Activated naive CD8-positive, alpha-beta T cell treated with anti-CD3 and anti-CD28 coated beads, Interleukin-2, amount 50 U/mL, for 24 hours (primary cell): ENCODE measurements at regions not wholly inside any gene's neighbourhood (a gene's known extent, or its start where the extent isn't known, plus 50 kb on each side); places are given as distances from the start of the nearest gene placed in this dataset.

Source experiments
- ATAC-seq: fragments of 150-1000 bp; cut with Tn5 transposase; one replicate; pipeline ENCODE4 v1.10.0; 2021
- DNase-seq: peaks from one replicate; pipeline ENCODE4 v3.0.0; 2021
- H3K27ac Mint-ChIP-seq: one replicate; pipeline ENCODE4 v1.8.0; 2021; ENCODE audit warnings: mild to moderate bottlenecking, mixed read lengths
- H3K27me3 Mint-ChIP-seq: one replicate; pipeline ENCODE4 v1.8.0; 2021; ENCODE audit warnings: mixed read lengths
- H3K36me3 Mint-ChIP-seq: one replicate; pipeline ENCODE4 v1.8.0; 2021; ENCODE audit warnings: low read depth, mixed read lengths
- H3K4me1 Mint-ChIP-seq: one replicate; pipeline ENCODE4 v1.8.0; 2021; ENCODE audit warnings: mixed read lengths
- H3K4me3 Mint-ChIP-seq: one replicate; pipeline ENCODE4 v1.8.0; 2021; ENCODE audit warnings: mild to moderate bottlenecking, moderate library complexity, mixed read lengths
- H3K9me3 Mint-ChIP-seq: one replicate; pipeline ENCODE4 v1.8.0; 2021; ENCODE audit warnings: mixed read lengths

GRCh38 chr1:201747261-201747660 lies 81.7 kb upstream of the IPO9 start:
- Mint-ChIP-seq H3K9me3 (no peaks in the 10 kb centered on the region), H3K4me3 (no peak overlapping the region), H3K27me3 (peaks cover 4% of the 10 kb centered on the region), H3K36me3 (no peaks in the 10 kb centered on the region), H3K27ac (no peak overlapping the region), H3K4me1 (peaks cover 7% of the 10 kb centered on the region)
- DNase-seq (no peak), ATAC-seq (no peak)

GRCh38 chr1:201748335-201748734 lies 80.6 kb upstream of the IPO9 start:
- DNase-seq (no peak), ATAC-seq (no peak)
- H3K27me3 Mint-ChIP-seq = no peaks in the 10 kb centered on the region
- H3K27ac Mint-ChIP-seq = no peak overlapping the region
- H3K9me3 Mint-ChIP-seq = no peaks in the 10 kb centered on the region
- no peaks in the 10 kb centered on the region for H3K36me3 Mint-ChIP-seq
- no peak overlapping the region for H3K4me3 Mint-ChIP-seq
- peaks cover 7% of the 10 kb centered on the region for H3K4me1 Mint-ChIP-seq

GRCh38 chr1:201749059-201749690 lies 79.8 kb upstream of the IPO9 start:
- peaks cover 7% of the 10 kb centered on the region for H3K4me1 Mint-ChIP-seq
- no peak for DNase-seq
- no peaks in the 10 kb centered on the region for H3K36me3 Mint-ChIP-seq
- H3K27me3 Mint-ChIP-seq = no peaks in the 10 kb centered on the region
- no peak for ATAC-seq
- no peak overlapping the region for H3K4me3 Mint-ChIP-seq
- H3K27ac Mint-ChIP-seq = no peak overlapping the region
- H3K9me3 Mint-ChIP-seq = no peaks in the 10 kb centered on the region

GRCh38 chr1:201750120-201750519 lies 78.8 kb upstream of the IPO9 start:
- no peak overlapping the region for H3K27ac Mint-ChIP-seq
- H3K4me3 Mint-ChIP-seq = no peak overlapping the region
- peaks cover 7% of the 10 kb centered on the region for H3K4me1 Mint-ChIP-seq
- ATAC-seq (no peak), DNase-seq (no peak)
- H3K36me3 Mint-ChIP-seq = no peaks in the 10 kb centered on the region
- H3K9me3 Mint-ChIP-seq = no peaks in the 10 kb centered on the region
- H3K27me3 Mint-ChIP-seq = no peaks in the 10 kb centered on the region

GRCh38 chr1:201750934-201751333 lies 78.0 kb upstream of the IPO9 start:
- Mint-ChIP-seq H3K27ac (no peak overlapping the region), H3K9me3 (no peaks in the 10 kb centered on the region), H3K4me1 (peaks cover 7% of the 10 kb centered on the region), H3K36me3 (no peaks in the 10 kb centered on the region), H3K27me3 (peaks cover 1% of the 10 kb centered on the region), H3K4me3 (no peak overlapping the region)
- ATAC-seq = no peak
- DNase-seq = no peak

DNA sequence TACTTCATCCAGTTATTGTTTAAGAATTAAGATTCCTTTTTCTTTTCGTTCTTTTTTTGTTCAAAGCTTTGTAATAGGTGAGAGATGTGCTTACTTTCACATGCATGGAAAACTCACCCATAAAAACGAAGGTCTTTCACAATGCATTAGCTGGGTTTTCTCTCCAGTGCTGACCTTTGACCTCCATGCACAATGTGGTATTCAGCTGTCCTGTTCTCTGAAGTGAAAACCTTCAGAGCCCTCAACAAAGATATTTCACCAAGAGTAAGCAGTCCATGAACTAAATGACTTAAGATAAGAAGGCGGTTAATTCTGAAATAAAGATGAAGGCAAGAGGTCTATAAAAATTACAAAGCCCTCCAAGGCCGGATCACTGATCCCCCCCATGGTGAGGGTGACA lies 77.1 kb upstream of the IPO9 start:
- DNase-seq (no peak), ATAC-seq (no peak)
- no peaks in the 10 kb centered on the region for H3K9me3 Mint-ChIP-seq
- no peaks in the 10 kb centered on the region for H3K36me3 Mint-ChIP-seq
- no peak overlapping the region for H3K4me3 Mint-ChIP-seq
- no peak overlapping the region for H3K27ac Mint-ChIP-seq
- peaks cover 1% of the 10 kb centered on the region for H3K27me3 Mint-ChIP-seq
- peaks cover 9% of the 10 kb centered on the region for H3K4me1 Mint-ChIP-seq

- H3K27me3 Mint-ChIP-seq = peaks cover 1% of the 10 kb centered on the region
- ATAC-seq (no peak), DNase-seq (no peak)
- no peaks in the 10 kb centered on the region for H3K36me3 Mint-ChIP-seq
- H3K27ac Mint-ChIP-seq = no peak overlapping the region
- H3K9me3 Mint-ChIP-seq = no peaks in the 10 kb centered on the region
- peaks cover 14% of the 10 kb centered on the region for H3K4me1 Mint-ChIP-seq
- H3K4me3 Mint-ChIP-seq = no peak overlapping the region
Observed at GRCh38 chr1:201752333-201752732, 76.6 kb upstream of the IPO9 start.

DNA sequence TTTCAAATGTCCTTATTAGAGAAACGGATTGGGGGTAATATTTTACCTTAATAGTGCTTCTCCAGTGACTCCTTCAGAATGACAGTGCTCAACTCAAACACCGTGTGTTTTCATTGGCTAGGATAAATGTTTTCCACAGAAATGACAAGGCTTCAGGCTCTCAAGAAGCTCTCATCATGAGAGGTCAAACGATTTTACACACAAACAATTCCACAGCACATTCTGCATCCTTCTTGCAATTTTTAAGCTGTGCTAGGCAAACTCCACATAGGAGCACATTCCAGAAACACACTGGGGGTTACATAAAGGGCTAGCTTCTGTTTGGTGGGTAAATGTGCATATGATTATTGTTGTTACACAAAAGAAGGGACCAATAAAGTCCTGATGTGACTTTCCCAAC lies 75.5 kb upstream of the IPO9 start:
- peaks cover 17% of the 10 kb centered on the region for H3K4me1 Mint-ChIP-seq
- no peak overlapping the region for H3K4me3 Mint-ChIP-seq
- H3K27ac Mint-ChIP-seq = no peak overlapping the region
- no peak for DNase-seq
- H3K27me3 Mint-ChIP-seq = peaks cover 1% of the 10 kb centered on the region
- ATAC-seq = no peak
- H3K9me3 Mint-ChIP-seq = no peaks in the 10 kb centered on the region
- H3K36me3 Mint-ChIP-seq = no peaks in the 10 kb centered on the region

DNA sequence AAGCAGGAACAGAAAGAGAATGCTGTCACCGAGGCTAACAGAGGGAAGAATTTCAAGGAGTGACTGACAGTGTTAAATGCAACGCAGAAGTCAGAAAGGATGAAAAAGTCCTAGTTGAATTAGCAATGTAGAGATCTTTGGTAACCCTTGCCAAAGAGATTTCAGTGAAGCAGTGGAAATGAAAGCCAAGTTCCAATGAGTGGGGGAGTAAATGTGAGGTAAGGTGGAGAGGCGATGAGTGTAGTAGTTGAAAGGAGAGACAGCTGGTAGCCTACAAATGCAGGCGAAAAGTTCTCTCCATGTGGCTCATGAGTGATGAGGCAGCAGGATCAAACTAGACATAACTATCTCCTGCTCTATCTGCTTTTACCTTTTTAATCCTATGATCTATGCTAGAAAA lies 74.6 kb upstream of the IPO9 start:
- H3K4me1 Mint-ChIP-seq = peaks cover 17% of the 10 kb centered on the region
- no peak overlapping the region for H3K27ac Mint-ChIP-seq
- no peak overlapping the region for H3K4me3 Mint-ChIP-seq
- no peak for ATAC-seq
- peaks cover 1% of the 10 kb centered on the region for H3K27me3 Mint-ChIP-seq
- H3K9me3 Mint-ChIP-seq = no peaks in the 10 kb centered on the region
- H3K36me3 Mint-ChIP-seq = no peaks in the 10 kb centered on the region
- no peak for DNase-seq

GRCh38 chr1:201755200-201755599 lies 73.8 kb upstream of the IPO9 start:
- peaks cover 1% of the 10 kb centered on the region for H3K27me3 Mint-ChIP-seq
- no peak for ATAC-seq

DNA sequence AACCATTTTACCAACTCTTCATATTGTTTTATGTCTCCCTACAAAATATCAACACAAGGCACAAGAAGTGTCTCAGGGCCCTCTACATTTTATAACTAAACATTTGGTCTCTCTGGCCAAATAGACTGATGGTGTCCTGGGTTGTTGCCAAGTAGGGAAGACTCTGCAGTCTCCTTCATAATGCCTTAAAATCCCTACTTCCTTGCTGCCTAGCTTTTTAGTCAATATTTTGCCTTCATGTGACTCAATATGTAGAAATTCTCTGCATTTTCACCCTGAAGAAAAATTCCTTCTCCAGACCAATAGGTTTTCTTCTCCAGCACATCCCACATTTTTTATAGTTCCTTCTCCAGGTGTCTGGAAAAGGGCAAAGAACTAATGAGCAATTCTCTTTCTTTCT lies 72.6 kb upstream of the IPO9 start:
- DNase-seq = no peak
- H3K9me3 Mint-ChIP-seq = no peaks in the 10 kb centered on the region
- no peak for ATAC-seq

More at GRCh38 chr1:201755200-201755599, 73.8 kb upstream of the IPO9 start:
- no peaks in the 10 kb centered on the region for H3K36me3 Mint-ChIP-seq
- H3K4me1 Mint-ChIP-seq = peaks cover 17% of the 10 kb centered on the region
- no peak overlapping the region for H3K4me3 Mint-ChIP-seq
- no peak overlapping the region for H3K27ac Mint-ChIP-seq
- H3K9me3 Mint-ChIP-seq = no peaks in the 10 kb centered on the region
- no peak for DNase-seq

DNA sequence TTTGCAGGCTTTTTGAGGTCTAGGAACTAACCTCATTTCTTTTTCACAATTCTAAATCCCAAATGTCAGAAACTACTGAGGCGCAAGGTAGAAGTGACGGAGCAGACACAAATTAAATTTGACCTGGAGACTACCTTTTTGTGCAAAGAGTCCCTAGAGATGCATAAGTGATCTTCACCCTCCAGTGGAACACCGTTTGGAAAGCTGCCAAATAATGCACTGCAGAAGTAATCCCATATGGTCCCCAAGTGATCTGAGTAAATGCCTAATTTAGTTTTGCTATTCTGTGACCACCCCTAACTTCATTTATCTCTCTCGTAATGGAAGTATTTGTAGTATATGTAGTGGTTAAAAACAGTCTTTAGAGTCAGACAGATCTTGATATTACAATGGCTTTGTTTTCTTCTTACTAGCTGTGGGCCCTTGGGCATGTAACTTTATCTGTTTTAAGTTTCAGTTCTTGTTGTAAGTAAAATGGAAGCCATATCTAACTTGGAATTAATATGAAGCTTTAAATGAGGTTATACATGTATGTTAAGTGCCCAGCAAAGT lies 70.4 kb upstream of the IPO9 start:
- Mint-ChIP-seq H3K9me3 (no peaks in the 10 kb centered on the region), H3K27me3 (peaks cover 1% of the 10 kb centered on the region), H3K4me3 (no peak overlapping the region), H3K27ac (no peak overlapping the region), H3K36me3 (no peaks in the 10 kb centered on the region), H3K4me1 (peaks cover 10% of the 10 kb centered on the region)
- DNase-seq (no peak), ATAC-seq (no peak)

More for the DNA sequence above, 72.6 kb upstream of the IPO9 start:
- Mint-ChIP-seq H3K27ac (no peak overlapping the region), H3K27me3 (peaks cover 1% of the 10 kb centered on the region), H3K4me1 (peaks cover 10% of the 10 kb centered on the region), H3K36me3 (no peaks in the 10 kb centered on the region), H3K4me3 (no peak overlapping the region)

- DNase-seq = no peak
- H3K27me3 Mint-ChIP-seq = peaks cover 1% of the 10 kb centered on the region
Observed at GRCh38 chr1:201759194-201759815, 69.7 kb upstream of the IPO9 start.

DNA sequence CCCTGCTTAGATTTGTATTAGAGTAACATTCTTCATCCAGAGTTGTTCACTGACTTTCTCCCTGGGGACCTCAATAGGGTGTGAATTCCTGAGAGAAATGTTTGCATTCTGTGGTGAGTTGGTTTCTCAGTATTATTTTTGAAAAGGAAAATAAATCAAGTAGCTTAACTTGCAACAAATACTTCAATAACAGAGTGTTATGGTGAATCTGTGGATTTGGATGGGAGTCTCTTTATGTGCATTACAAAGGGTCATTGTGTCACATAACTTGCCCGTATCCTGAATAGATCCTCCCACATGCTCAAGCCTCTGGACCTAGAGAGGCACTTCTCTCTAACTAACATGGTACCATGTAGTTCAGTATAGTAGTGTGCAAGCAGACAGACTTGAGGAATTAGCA lies 68.4 kb upstream of the IPO9 start:
- Mint-ChIP-seq H3K36me3 (no peaks in the 10 kb centered on the region), H3K9me3 (no peaks in the 10 kb centered on the region), H3K27me3 (no peaks in the 10 kb centered on the region), H3K4me1 (peaks cover 10% of the 10 kb centered on the region), H3K4me3 (no peak overlapping the region), H3K27ac (no peak overlapping the region)
- DNase-seq = no peak
- no peak for ATAC-seq

More at GRCh38 chr1:201759194-201759815, 69.7 kb upstream of the IPO9 start:
- no peaks in the 10 kb centered on the region for H3K36me3 Mint-ChIP-seq
- ATAC-seq = no peak
- no peak overlapping the region for H3K27ac Mint-ChIP-seq
- no peaks in the 10 kb centered on the region for H3K9me3 Mint-ChIP-seq
- peaks cover 10% of the 10 kb centered on the region for H3K4me1 Mint-ChIP-seq
- H3K4me3 Mint-ChIP-seq = no peak overlapping the region

DNA sequence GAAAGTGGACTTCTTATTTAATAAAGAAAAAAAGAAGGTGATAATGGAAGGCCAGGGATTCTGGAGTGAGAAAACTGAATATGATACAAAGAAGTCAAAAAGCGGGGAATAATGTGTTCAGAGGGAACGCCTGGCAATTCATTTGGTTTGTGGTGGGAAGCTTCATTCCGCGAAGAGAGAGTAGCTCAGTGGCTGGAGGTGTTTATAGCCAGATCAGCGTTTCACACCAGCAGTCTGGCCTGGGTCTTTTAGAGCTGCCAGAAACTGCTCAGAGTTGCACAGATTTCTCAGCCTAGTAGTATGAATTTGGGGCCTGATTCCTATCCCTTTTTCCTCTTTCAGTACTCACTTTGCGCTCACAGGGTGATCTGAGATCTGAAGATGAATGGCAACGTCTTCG lies 67.8 kb upstream of the IPO9 start:
- Mint-ChIP-seq H3K4me3 (no peak overlapping the region), H3K27ac (no peak overlapping the region), H3K27me3 (no peaks in the 10 kb centered on the region), H3K36me3 (no peaks in the 10 kb centered on the region), H3K9me3 (no peaks in the 10 kb centered on the region), H3K4me1 (peaks cover 10% of the 10 kb centered on the region)
- DNase-seq (no peak), ATAC-seq (no peak)
